H1 (cell line): ENCODE measurements at regions not wholly inside any gene's neighbourhood (a gene's known extent, or its start where the extent isn't known, plus 50 kb on each side); places are given as distances from the start of the nearest gene placed in this dataset.

Source experiments
- CTCF ChIA-PET: fragments of 300-600 bp; sonication (Branson Sonifier 250); formaldehyde crosslinking; loops from one replicate; lab custom pipeline; 2021; ENCODE audit not compliant: partially characterized antibody; lab: Charles Lee
- POLR2A ChIA-PET: fragments of 300-600 bp; sonication (Branson Sonifier 250); formaldehyde crosslinking; loops from one replicate; lab custom pipeline; 2021; ENCODE audit warnings: inconsistent platforms; ENCODE audit not compliant: partially characterized antibody; lab: Charles Lee
- DNase-seq, 2 experiments: peaks; one replicate each; pipeline versions ENCODE4 v3.0.0 to v3.0.0-alpha.2; 2010 to 2022; ENCODE audit warnings: low spot score in 2 of 2, low read depth in 1 of 2, mixed read lengths in 1 of 2
- FAIRE-seq: peaks from 2 replicates; lab custom pipeline; 2011; peaks lifted over from hg19 to GRCh38; lab: Jason Lieb, UNC
- H2AFZ ChIP-seq: 2 replicates; pipeline ENCODE4 v1.8.1; 2012; ENCODE audit warnings: low read length, inconsistent platforms
- H2AK5ac ChIP-seq: 2 replicates; pipeline ENCODE4 v1.6.1; 2013; ENCODE audit warnings: low read depth, low read length
- H2BK120ac ChIP-seq: replicated peaks from 2 replicates; pipeline ENCODE3; 2013; ENCODE audit warnings: low read depth, low read length, inconsistent platforms
- H2BK12ac ChIP-seq: 2 replicates; pipeline ENCODE4 v1.6.1; 2013; ENCODE audit warnings: low read depth, low read length
- H2BK15ac ChIP-seq: 2 replicates; pipeline ENCODE4 v1.6.1; 2013; ENCODE audit warnings: low read length
- H2BK20ac ChIP-seq: 2 replicates; pipeline ENCODE4 v1.6.1; 2013; ENCODE audit warnings: low read length
- H2BK5ac ChIP-seq: 2 replicates; pipeline ENCODE4 v1.6.1; 2013; ENCODE audit warnings: low read depth, low read length
- H3K14ac ChIP-seq: 2 replicates; pipeline ENCODE4 v1.6.1; 2013; ENCODE audit warnings: inconsistent platforms; ENCODE audit not compliant: insufficient read length
- H3K18ac ChIP-seq: 2 replicates; pipeline ENCODE4 v1.6.1; 2013; ENCODE audit warnings: low read length; ENCODE audit errors: extremely low read depth
- H3K23ac ChIP-seq: 2 replicates; pipeline ENCODE4 v1.6.1; 2013; ENCODE audit warnings: inconsistent platforms; ENCODE audit not compliant: insufficient read length
- H3K23me2 ChIP-seq: 2 replicates; pipeline ENCODE4 v1.6.1; 2013; ENCODE audit warnings: low read depth, low read length
- H3K27ac ChIP-seq: 2 replicates; pipeline ENCODE4 v1.6.1; 2011; ENCODE audit warnings: low read depth, low read length, inconsistent platforms
- H3K27me3 ChIP-seq, 4 experiments: replicated peaks in 1 of 4; 1 replicate in 1 of 4; 2 replicates in 3 of 4; pipeline versions ENCODE4 v1.6.1 to v1.8.1; 2011 to 2013; ENCODE audit warnings: low read length in 3 of 4, mild to moderate bottlenecking in 3 of 4, inconsistent platforms in 2 of 4, mixed read lengths in 2 of 4, moderate library complexity in 1 of 4; ENCODE audit not compliant: control insufficient read depth in 3 of 4, insufficient read depth in 3 of 4; ENCODE audit errors: extremely low read depth in 1 of 4
- H3K36me3 ChIP-seq, 4 experiments: 2 replicates each; pipeline versions ENCODE4 v1.6.1 to v1.8.1; 2011 to 2013; ENCODE audit warnings: mild to moderate bottlenecking in 4 of 4, low read length in 3 of 4, moderate library complexity in 2 of 4, control low read depth in 1 of 4, inconsistent platforms in 1 of 4; ENCODE audit not compliant: insufficient read depth in 4 of 4, control insufficient read depth in 2 of 4
- H3K4ac ChIP-seq: replicated peaks from 2 replicates; pipeline ENCODE3; 2013; ENCODE audit warnings: low read length, low read depth, mixed read lengths, inconsistent platforms; ENCODE audit not compliant: insufficient read length
- H3K4me1 ChIP-seq, 4 experiments: replicated peaks in 1 of 4; 1 replicate in 1 of 4; 2 replicates in 3 of 4; pipeline versions ENCODE4 v1.6.1 to v1.8.1; 2011 to 2013; ENCODE audit warnings: low read length in 3 of 4, inconsistent platforms in 2 of 4, mixed read lengths in 1 of 4; ENCODE audit not compliant: insufficient read depth in 4 of 4, control insufficient read depth in 3 of 4
- H3K4me2 ChIP-seq, 2 experiments: 2 replicates each; pipeline versions ENCODE4 v1.6.1 to v1.8.1; 2011 to 2013; ENCODE audit warnings: low read depth in 2 of 2, low read length in 2 of 2, control low read depth in 1 of 2, inconsistent platforms in 1 of 2, mild to moderate bottlenecking in 1 of 2; ENCODE audit not compliant: insufficient read depth in 1 of 2
- H3K4me3 ChIP-seq, 4 experiments: fragments of 200-600, 300-600 bp in 1 of 4; sonication (generic), shearing (Covaris generic), sonication (Bioruptor Twin) in 1 of 4; 2 replicates each; pipeline versions ENCODE4 v1.5.1 to v1.8.1; 2011 to 2016; ENCODE audit warnings: low read length in 4 of 4, low read depth in 3 of 4, control low read depth in 2 of 4, inconsistent platforms in 2 of 4, mild to moderate bottlenecking in 2 of 4, mixed read lengths in 1 of 4, moderate library complexity in 1 of 4; ENCODE audit not compliant: insufficient read depth in 2 of 4; ENCODE audit errors: extremely low read depth in 1 of 4
- H3K56ac ChIP-seq: replicated peaks from 2 replicates; pipeline ENCODE3; 2013; ENCODE audit warnings: low read depth, mild to moderate bottlenecking, mixed read lengths, low read length, inconsistent platforms; ENCODE audit not compliant: insufficient read length
- H3K79me1 ChIP-seq: 2 replicates; pipeline ENCODE4 v1.6.1; 2013; ENCODE audit warnings: low read depth, low read length, control low read depth
- H3K79me2 ChIP-seq, 2 experiments: 2 replicates each; pipeline versions ENCODE4 v1.6.1 to v1.8.1; 2012 to 2013; ENCODE audit warnings: low read length in 2 of 2, mild to moderate bottlenecking in 2 of 2, inconsistent platforms in 1 of 2; ENCODE audit not compliant: insufficient read depth in 2 of 2, control insufficient read depth in 1 of 2
- H3K9ac ChIP-seq, 4 experiments: replicated peaks in 1 of 4; 1 replicate in 1 of 4; 2 replicates in 3 of 4; pipeline versions ENCODE4 v1.6.1 to v1.8.1; 2011 to 2013; ENCODE audit warnings: low read depth in 3 of 4, low read length in 3 of 4, control low read depth in 2 of 4, mild to moderate bottlenecking in 2 of 4, moderate library complexity in 2 of 4, inconsistent platforms in 1 of 4; ENCODE audit errors: extremely low read depth in 1 of 4
- H3K9me3 ChIP-seq, 2 experiments: 2 replicates each; pipeline versions ENCODE4 v1.6.1 to v1.8.1; 2012 to 2013; ENCODE audit warnings: mild to moderate bottlenecking in 2 of 2, moderate library complexity in 2 of 2, control low read depth in 1 of 2, inconsistent platforms in 1 of 2, low read depth in 1 of 2, low read length in 1 of 2, mixed read lengths in 1 of 2; ENCODE audit not compliant: insufficient read depth in 2 of 2
- H4K20me1 ChIP-seq, 2 experiments: replicated peaks in 1 of 2; 2 replicates each; pipeline versions ENCODE3 to v1.8.1; 2011 to 2013; ENCODE audit warnings: inconsistent platforms in 2 of 2, low read length in 2 of 2, mild to moderate bottlenecking in 1 of 2; ENCODE audit not compliant: insufficient read depth in 2 of 2, control insufficient read depth in 1 of 2
- H4K5ac ChIP-seq: 2 replicates; pipeline ENCODE4 v1.6.1; 2013; ENCODE audit warnings: low read length, low read depth, mixed read lengths, inconsistent platforms; ENCODE audit not compliant: insufficient read length
- H4K8ac ChIP-seq: 2 replicates; pipeline ENCODE4 v1.8.0; 2013; ENCODE audit warnings: mild to moderate bottlenecking, moderate library complexity, low read length, inconsistent platforms; ENCODE audit not compliant: insufficient read depth; ENCODE audit errors: extremely low read depth
- H4K91ac ChIP-seq: replicated peaks from 2 replicates; pipeline ENCODE3; 2013; ENCODE audit warnings: low read length, mixed read lengths, inconsistent platforms; ENCODE audit not compliant: insufficient read length
- BRCA1 ChIP-seq: IDR thresholded peaks from 2 replicates; pipeline ENCODE4 v1.6.1; 2012; ENCODE audit warnings: low read depth, low read length, improper control_type of control experiment
- CBX5 ChIP-seq: fragments of 300-800, 300-1000 bp; sonication (generic); IDR thresholded peaks from 2 replicates; pipeline ENCODE4 v1.7.1; 2016; ENCODE audit warnings: antibody characterized with exemption, low read length, low read depth
- CEBPB ChIP-seq: IDR thresholded peaks from 2 replicates; pipeline ENCODE4 v1.6.1; 2012; ENCODE audit warnings: low read depth, low read length
- CHD1 ChIP-seq: IDR thresholded peaks from 2 replicates; pipeline ENCODE4 v1.6.1; 2012; ENCODE audit warnings: low read depth, low read length, improper control_type of control experiment
- CREB1 ChIP-seq: IDR thresholded peaks from 2 replicates; pipeline ENCODE4 v1.6.1; 2012; ENCODE audit warnings: inconsistent platforms
- FOSL1 ChIP-seq: IDR thresholded peaks from 2 replicates; pipeline ENCODE4 v1.6.1; 2011; ENCODE audit warnings: mild to moderate bottlenecking, low read depth, low read length, moderate library complexity; ENCODE audit not compliant: insufficient read depth
- NANOG ChIP-seq: IDR thresholded peaks from 2 replicates; pipeline ENCODE4 v1.6.1; 2011; ENCODE audit warnings: low read length, low read depth, mild to moderate bottlenecking, inconsistent platforms; ENCODE audit not compliant: insufficient read depth, poor library complexity, severe bottlenecking
- NRF1 ChIP-seq: IDR thresholded peaks from 2 replicates; pipeline ENCODE4 v1.6.1; 2011; ENCODE audit warnings: mild to moderate bottlenecking, low read depth, low read length, improper control_type of control experiment
- POLR2A ChIP-seq, 2 experiments: IDR thresholded peaks; 1 replicate in 1 of 2; 2 replicates in 1 of 2; pipeline ENCODE4 v1.6.1; 2011; ENCODE audit warnings: low read depth in 2 of 2, low read length in 2 of 2, mild to moderate bottlenecking in 2 of 2; ENCODE audit errors: control extremely low read depth in 1 of 2
- POLR2AphosphoS5 ChIP-seq: IDR thresholded peaks from 2 replicates; pipeline ENCODE4 v1.6.1; 2011; ENCODE audit warnings: low read depth, low read length
- RFX5 ChIP-seq: IDR thresholded peaks from 2 replicates; pipeline ENCODE4 v1.6.1; 2011; ENCODE audit warnings: low read depth, low read length, improper control_type of control experiment, borderline replicate concordance
- RNF2 ChIP-seq: fragments of 200-900, 300-1000 bp; sonication (generic); IDR thresholded peaks from 2 replicates; pipeline ENCODE4 v1.7.1; 2016; ENCODE audit warnings: borderline replicate concordance, low read depth, mild to moderate bottlenecking, antibody characterized with exemption, low read length; ENCODE audit not compliant: poor library complexity, severe bottlenecking; ENCODE audit errors: missing control alignments
- SIX5 ChIP-seq: IDR thresholded peaks from 2 replicates; pipeline ENCODE4 v1.6.1; 2011; ENCODE audit warnings: mild to moderate bottlenecking, low read depth, low read length
- TBP ChIP-seq: IDR thresholded peaks from 2 replicates; pipeline ENCODE4 v1.6.1; 2011; ENCODE audit warnings: low read depth, low read length, improper control_type of control experiment
- TEAD4 ChIP-seq: IDR thresholded peaks from 2 replicates; pipeline ENCODE4 v1.6.1; 2012; ENCODE audit warnings: low read depth, low read length, inconsistent platforms, mixed read lengths
- WGBS, 2 experiments: shearing (Covaris generic) in 1 of 2; methylation state at CpG; one replicate each; pipeline versions ENCODE4 v1.1.6 to v1.1.7; 2013 to 2015; ENCODE audit warnings: low lambda C conversion rate in 2 of 2, mixed read lengths in 2 of 2, inconsistent platforms in 1 of 2, low coverage in 1 of 2, missing lambda C conversion rate in 1 of 2; ENCODE audit not compliant: insufficient replicate concordance in 2 of 2, insufficient coverage in 1 of 2, insufficient read length in 1 of 2; ENCODE audit errors: extremely low coverage in 1 of 2, missing lambda C conversion rate in 1 of 2; 5-methylcytosine and 5-hydroxymethylcytosine counted together

- Histone ChIP-seq H3K23ac (no peak overlapping the region), H2BK5ac (no peak overlapping the region), H3K56ac (no peak overlapping the region), H4K5ac (no peak overlapping the region), H3K23me2 (no peaks in the 10 kb centered on the region), H2BK15ac (no peak overlapping the region), H3K18ac (no peak overlapping the region), H3K79me1 (no peaks in the 10 kb centered on the region), H3K14ac (no peak overlapping the region), H4K91ac (no peak overlapping the region), H3K36me3 (no peaks in the 10 kb centered on the region), H3K27ac (no peak overlapping the region), H3K4me1 (no peaks in the 10 kb centered on the region; a peak in 1 of 7 replicates), H2AFZ (no peak overlapping the region), H2BK120ac (no peak overlapping the region), H3K4me2 (no peak overlapping the region), H2BK20ac (no peak overlapping the region), H2AK5ac (no peak overlapping the region), H4K20me1 (no peaks in the 10 kb centered on the region), H3K4ac (no peak overlapping the region), H3K4me3 (no peak overlapping the region), H3K9me3 (no peaks in the 10 kb centered on the region), H3K79me2 (no peaks in the 10 kb centered on the region), H4K8ac (no peak overlapping the region), H3K9ac (no peak overlapping the region), H3K27me3 (0 out of 7 replicates have a peak, but pooled peaks cover 0 to 2% (median 0%) of the 10 kb centered on the region in 4 experiments), H2BK12ac (no peak overlapping the region)
- CTCF ChIA-PET = interaction anchor here (0.8 to 1.7 kb wide), 2 partner anchors 13 to 17 kb away, joined by 3 read pairs; no protein-coding TSS in a partner anchor
- WGBS, 2 experiments = 95% methylated on average over 10 of the region's 10 CpGs; no CpG with 5 or more reads in 1 of the 2 experiments
- POLR2A ChIA-PET = no interaction called here
- DNase-seq (no peak), FAIRE-seq (no peak)
- no peak for TF ChIP-seq FOSL1
- TF ChIP-seq POLR2A (IDR thresholded peaks at IDR 0.05; ENCODE audit: control extremely low read depth in 1 of 2, low read depth in 2 of 2, low read length in 2 of 2) = no peak
- TF ChIP-seq SIX5 = no peak
- no peak for TF ChIP-seq POLR2AphosphoS5
- no peak for TF ChIP-seq CHD1
- TF ChIP-seq RNF2 = no peak
- no peak for TF ChIP-seq NRF1
- TF ChIP-seq CREB1 = no peak
- TF ChIP-seq TEAD4 = no peak
- TF ChIP-seq CBX5 = no peak
- no peak for TF ChIP-seq NANOG
- TF ChIP-seq RFX5 = no peak
- no peak for TF ChIP-seq TBP
- TF ChIP-seq CEBPB = no peak
- TF ChIP-seq BRCA1 = no peak
Observed at GRCh38 chr14:101411779-101412178, 149.5 kb upstream of the DIO3 start.
